Liver (tissue), 8 donors: ENCODE measurements at regions not wholly inside any gene's neighbourhood (a gene's known extent, or its start where the extent isn't known, plus 50 kb on each side); places are given as distances from the start of the nearest gene placed in this dataset.

Experiments used
- DNase-seq: peaks from one replicate; pipeline ENCODE4 v3.0.0-alpha.2; 2017; ENCODE audit warnings: low spot score
- H3K27ac ChIP-seq, 2 donors: one replicate each; pipeline ENCODE4 v1.7.0; 2013; ENCODE audit warnings: inconsistent platforms in 2 of 2, low read length in 2 of 2, control low read depth in 1 of 2, low read depth in 1 of 2, mild to moderate bottlenecking in 1 of 2
- H3K27me3 ChIP-seq, 4 donors: one replicate each; pipeline versions ENCODE4 v1.6.1 to v1.7.0; 2013; ENCODE audit warnings: low read length in 3 of 4, inconsistent platforms in 1 of 4, mild to moderate bottlenecking in 1 of 4, moderate library complexity in 1 of 4; ENCODE audit not compliant: control insufficient read depth in 4 of 4, insufficient read depth in 4 of 4
- H3K36me3 ChIP-seq, 4 donors: one replicate each; pipeline versions ENCODE4 v1.6.1 to v1.7.0; 2013; ENCODE audit warnings: low read length in 3 of 4, mild to moderate bottlenecking in 3 of 4, low read depth in 1 of 4, moderate library complexity in 1 of 4; ENCODE audit not compliant: control insufficient read depth in 4 of 4, insufficient read depth in 3 of 4
- H3K4me1 ChIP-seq, 4 donors: one replicate each; pipeline versions ENCODE4 v1.6.1 to v1.7.0; 2013; ENCODE audit warnings: low read length in 3 of 4, mild to moderate bottlenecking in 3 of 4, moderate library complexity in 1 of 4; ENCODE audit not compliant: control insufficient read depth in 4 of 4, insufficient read depth in 4 of 4
- H3K4me3 ChIP-seq, 3 donors: one replicate each; pipeline versions ENCODE4 v1.6.1 to v1.7.0; 2013; ENCODE audit warnings: low read length in 3 of 3, control low read depth in 1 of 3, low read depth in 1 of 3, mild to moderate bottlenecking in 1 of 3
- H3K9ac ChIP-seq, 2 donors: one replicate each; pipeline ENCODE4 v1.7.0; 2013; ENCODE audit warnings: low read length in 2 of 2, mild to moderate bottlenecking in 2 of 2, moderate library complexity in 2 of 2, control low read depth in 1 of 2, low read depth in 1 of 2
- H3K9me3 ChIP-seq, 4 donors: one replicate each; pipeline versions ENCODE4 v1.6.1 to v1.7.0; 2013; ENCODE audit warnings: low read length in 3 of 4; ENCODE audit not compliant: control insufficient read depth in 4 of 4
- ATF3 ChIP-seq: IDR thresholded peaks from 2 replicates; pipeline ENCODE4 v1.6.1; 2016; ENCODE audit warnings: antibody characterized with exemption
- CTCF ChIP-seq: fragments of 150-350 bp; IDR thresholded peaks from 2 replicates; pipeline ENCODE4 v1.5.1; 2017; ENCODE audit warnings: improper control_type of control experiment, low read depth, low read length; ENCODE audit not compliant: missing input control
- EGR1 ChIP-seq, 2 donors: IDR thresholded peaks; 2 replicates each; pipeline ENCODE4 v1.6.1; 2016 to 2018; ENCODE audit warnings: antibody characterized with exemption in 2 of 2, low read depth in 2 of 2
- FOXA1 ChIP-seq: IDR thresholded peaks from 2 replicates; pipeline ENCODE4 v1.6.1; 2016; ENCODE audit warnings: antibody characterized with exemption
- FOXA2 ChIP-seq: IDR thresholded peaks from 2 replicates; pipeline ENCODE4 v1.6.1; 2016; ENCODE audit warnings: antibody characterized with exemption
- GABPA ChIP-seq, 2 donors: IDR thresholded peaks in 1 of 2; conservative IDR thresholded peaks in 1 of 2; 2 replicates each; pipeline ENCODE4 v1.6.1; 2016; ENCODE audit warnings: antibody characterized with exemption in 2 of 2, mild to moderate bottlenecking in 1 of 2, moderate library complexity in 1 of 2
- HNF4A ChIP-seq, 2 donors: conservative IDR thresholded peaks; 2 replicates each; pipeline ENCODE4 v1.6.1; 2016; ENCODE audit warnings: antibody characterized with exemption in 2 of 2, mild to moderate bottlenecking in 2 of 2
- HNF4G ChIP-seq: IDR thresholded peaks from 2 replicates; pipeline ENCODE4 v1.6.1; 2016; ENCODE audit warnings: antibody characterized with exemption
- JUND ChIP-seq, 2 donors: IDR thresholded peaks; 2 replicates each; pipeline ENCODE4 v1.6.1; 2016; ENCODE audit warnings: antibody characterized with exemption in 2 of 2
- MAX ChIP-seq: IDR thresholded peaks from 2 replicates; pipeline ENCODE4 v1.6.1; 2016; ENCODE audit warnings: antibody characterized with exemption
- NR2F2 ChIP-seq: IDR thresholded peaks from 2 replicates; pipeline ENCODE4 v1.6.1; 2016; ENCODE audit warnings: antibody characterized with exemption
- RAD21 ChIP-seq, 2 donors: IDR thresholded peaks; 2 replicates each; pipeline ENCODE4 v1.6.1; 2016; ENCODE audit warnings: antibody characterized with exemption in 2 of 2, mild to moderate bottlenecking in 2 of 2
- REST ChIP-seq: IDR thresholded peaks from 2 replicates; pipeline ENCODE4 v1.6.1; 2016; ENCODE audit warnings: antibody characterized with exemption, mild to moderate bottlenecking
- RXRA ChIP-seq, 2 donors: IDR thresholded peaks; 2 replicates each; pipeline ENCODE4 v1.6.1; 2017 to 2018; ENCODE audit warnings: antibody characterized with exemption in 2 of 2, mild to moderate bottlenecking in 1 of 2
- SP1 ChIP-seq: IDR thresholded peaks from 2 replicates; pipeline ENCODE4 v1.6.1; 2018; ENCODE audit warnings: antibody characterized with exemption, mild to moderate bottlenecking
- TAF1 ChIP-seq: conservative IDR thresholded peaks from 2 replicates; pipeline ENCODE4 v1.6.1; 2016; ENCODE audit warnings: antibody characterized with exemption, mild to moderate bottlenecking
- YY1 ChIP-seq: IDR thresholded peaks from 2 replicates; pipeline ENCODE4 v1.6.1; 2016; ENCODE audit warnings: antibody characterized with exemption, mild to moderate bottlenecking
- ZBTB33 ChIP-seq: IDR thresholded peaks from 2 replicates; pipeline ENCODE4 v1.6.1; 2016; ENCODE audit warnings: antibody characterized with exemption
- WGBS: extraction: QIAGEN DNeasy Blood & Tissue Kit; methylation state at CpG from one replicate; pipeline ENCODE4 v1.1.7; 2013; 5-methylcytosine and 5-hydroxymethylcytosine counted together
- donor health status: healthy.
- donor health status: healthy.
- donor health status: healthy.
- donor health status: healthy.
- donor health status: healthy.

GRCh38 chr14:38090506-38090905 is 117.2 kb upstream of the SSTR1 start:
- Histone ChIP-seq H3K4me3 (no peak overlapping the region), H3K4me1 (no peaks in the 10 kb centered on the region), H3K27ac (no peak overlapping the region), H3K36me3 (no peaks in the 10 kb centered on the region), H3K27me3 (no peaks in the 10 kb centered on the region), H3K9me3 (peaks cover 0 to 4% (median 3%) of the 10 kb centered on the region in 4 donors), H3K9ac (no peak overlapping the region)
- 72% methylated on average over 3 of the region's 3 CpGs for WGBS
- no peak for DNase-seq
- TF ChIP-seq NR2F2 (no peak), FOXA2 (no peak), JUND (IDR thresholded peaks at IDR 0.05) (no peak), YY1 (no peak), REST (no peak), TAF1 (no peak), RXRA (IDR thresholded peaks at IDR 0.05) (no peak), HNF4A (conservative IDR thresholded peaks at IDR 0.05) (no peak), FOXA1 (no peak), MAX (no peak), RAD21 (IDR thresholded peaks at IDR 0.05) (no peak), EGR1 (IDR thresholded peaks at IDR 0.05; ENCODE audit: low read depth in 2 of 2) (no peak), SP1 (no peak), GABPA (IDR thresholded peaks at IDR 0.05 in 1 of 2, conservative IDR thresholded peaks at IDR 0.05 in 1 of 2) (no peak), HNF4G (no peak), ATF3 (no peak), ZBTB33 (no peak), CTCF (no peak)
